ENCODE measurements at regions not wholly inside any gene's neighbourhood (a gene's known extent, or its start where the extent isn't known, plus 50 kb on each side); places are given as distances from the start of the nearest gene placed in this dataset.
"Not testable (repeated sequence)": the region's sequence is repeated elsewhere in the genome, so short reads cannot be mapped to it uniquely, and the experiment has no call there.

GRCh38 chr10:9582803-9583202 is 1434.9 kb upstream of the CELF2 start:
- H3K4me1 Mint-ChIP-seq (ENCODE audit: low read depth); H3K4me3 Mint-ChIP-seq; H3K27ac Mint-ChIP-seq; DNase-seq; ATAC-seq (replicated peaks in 1 of 2); H3K27me3 Mint-ChIP-seq (ENCODE audit: low read depth); H3K9me3 Mint-ChIP-seq; H3K36me3 Mint-ChIP-seq (ENCODE audit: insufficient read depth in 2 of 2): not testable (repeated sequence)

DNA sequence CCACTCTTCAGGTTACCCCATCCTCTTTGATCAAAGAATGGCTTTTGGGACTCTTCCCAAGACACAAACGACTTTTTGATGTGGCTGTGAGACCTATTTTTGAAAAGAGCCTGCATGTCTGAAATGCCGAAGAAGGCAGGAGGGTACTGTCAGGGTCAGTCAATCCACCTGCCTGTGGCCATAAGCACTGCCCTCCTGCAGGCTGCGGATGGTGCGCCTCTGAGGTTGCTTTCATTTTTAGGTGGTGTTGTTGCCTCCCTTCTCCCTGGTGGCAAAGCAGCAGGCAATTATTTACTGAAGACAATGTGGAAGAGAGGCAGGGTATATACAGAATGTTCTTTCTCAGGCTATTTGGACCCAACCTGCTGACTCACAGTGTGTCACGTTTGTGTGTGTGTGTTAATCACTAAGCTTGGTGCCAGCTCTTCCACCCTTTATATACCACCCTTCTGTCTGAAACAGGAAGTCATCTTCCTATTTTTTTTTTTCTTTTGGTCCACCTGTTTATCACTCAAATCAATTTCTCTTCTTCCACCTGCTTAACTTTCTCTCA is 1421.2 kb upstream of the CELF2 start:
- Mint-ChIP-seq H3K4me1 (ENCODE audit: low read depth) (no peaks in the 10 kb centered on the region), H3K36me3 (ENCODE audit: insufficient read depth in 2 of 2) (no peaks in the 10 kb centered on the region), H3K27ac (no peak overlapping the region), H3K27me3 (ENCODE audit: low read depth) (peaks cover 19% of the 10 kb centered on the region), H3K9me3 (no peaks in the 10 kb centered on the region), H3K4me3 (no peak overlapping the region)
- DNase-seq (no peak), ATAC-seq (replicated peaks in 1 of 2) (no peak)

GRCh38 chr10:9602998-9603397 is 1414.7 kb upstream of the CELF2 start:
- Mint-ChIP-seq H3K27me3 (ENCODE audit: low read depth) (peaks cover 13% of the 10 kb centered on the region), H3K4me1 (ENCODE audit: low read depth) (no peaks in the 10 kb centered on the region), H3K36me3 (ENCODE audit: insufficient read depth in 2 of 2) (no peaks in the 10 kb centered on the region), H3K9me3 (peaks cover 0 to 2% of the 10 kb centered on the region in 2 donors), H3K4me3 (no peak overlapping the region), H3K27ac (no peak overlapping the region)
- DNase-seq: no peak
- ATAC-seq (replicated peaks in 1 of 2): no peak

DNA sequence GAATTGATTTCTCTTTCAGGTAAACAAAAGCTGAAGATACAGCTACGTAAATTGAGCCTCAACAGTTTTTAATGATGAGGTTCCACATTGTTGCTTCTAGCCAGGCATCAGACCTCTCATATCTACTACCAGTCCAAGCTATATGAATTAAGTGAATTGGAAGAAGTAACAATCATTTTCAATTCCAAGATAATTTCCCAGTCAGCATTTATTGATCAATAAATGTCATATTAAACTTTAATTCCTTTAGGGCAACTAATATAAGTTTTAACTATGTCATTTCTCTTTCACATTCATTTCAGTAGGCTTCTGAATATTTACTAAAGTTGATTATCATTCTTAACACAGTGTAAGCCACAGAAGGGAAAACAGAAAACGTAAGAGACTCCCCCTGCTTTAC is 1413.7 kb upstream of the CELF2 start:
- no peak for ATAC-seq (replicated peaks in 1 of 2)
- no peak overlapping the region for H3K27ac Mint-ChIP-seq
- H3K9me3 Mint-ChIP-seq: peaks cover 0 to 2% of the 10 kb centered on the region in 2 donors
- H3K4me1 Mint-ChIP-seq (ENCODE audit: low read depth): no peaks in the 10 kb centered on the region
- no peak for DNase-seq
- no peak overlapping the region for H3K4me3 Mint-ChIP-seq
- H3K36me3 Mint-ChIP-seq (ENCODE audit: insufficient read depth in 2 of 2): no peaks in the 10 kb centered on the region
- H3K27me3 Mint-ChIP-seq (ENCODE audit: low read depth): peaks cover 7% of the 10 kb centered on the region

- Mint-ChIP-seq H3K36me3 (ENCODE audit: insufficient read depth in 2 of 2) (no peaks in the 10 kb centered on the region), H3K9me3 (peaks cover 0 to 2% of the 10 kb centered on the region in 2 donors), H3K27me3 (ENCODE audit: low read depth) (peaks cover 13% of the 10 kb centered on the region), H3K27ac (no peak overlapping the region), H3K4me3 (no peak overlapping the region), H3K4me1 (ENCODE audit: low read depth) (no peaks in the 10 kb centered on the region)
- ATAC-seq (replicated peaks in 1 of 2) (no peak), DNase-seq (no peak)
Observed at GRCh38 chr10:9605231-9605630, 1412.4 kb upstream of the CELF2 start.

GRCh38 chr10:9608602-9609001 is 1409.1 kb upstream of the CELF2 start:
- Mint-ChIP-seq H3K36me3 (ENCODE audit: insufficient read depth in 2 of 2) (no peaks in the 10 kb centered on the region), H3K9me3 (peaks cover 0 to under 1% of the 10 kb centered on the region in 2 donors)

DNA sequence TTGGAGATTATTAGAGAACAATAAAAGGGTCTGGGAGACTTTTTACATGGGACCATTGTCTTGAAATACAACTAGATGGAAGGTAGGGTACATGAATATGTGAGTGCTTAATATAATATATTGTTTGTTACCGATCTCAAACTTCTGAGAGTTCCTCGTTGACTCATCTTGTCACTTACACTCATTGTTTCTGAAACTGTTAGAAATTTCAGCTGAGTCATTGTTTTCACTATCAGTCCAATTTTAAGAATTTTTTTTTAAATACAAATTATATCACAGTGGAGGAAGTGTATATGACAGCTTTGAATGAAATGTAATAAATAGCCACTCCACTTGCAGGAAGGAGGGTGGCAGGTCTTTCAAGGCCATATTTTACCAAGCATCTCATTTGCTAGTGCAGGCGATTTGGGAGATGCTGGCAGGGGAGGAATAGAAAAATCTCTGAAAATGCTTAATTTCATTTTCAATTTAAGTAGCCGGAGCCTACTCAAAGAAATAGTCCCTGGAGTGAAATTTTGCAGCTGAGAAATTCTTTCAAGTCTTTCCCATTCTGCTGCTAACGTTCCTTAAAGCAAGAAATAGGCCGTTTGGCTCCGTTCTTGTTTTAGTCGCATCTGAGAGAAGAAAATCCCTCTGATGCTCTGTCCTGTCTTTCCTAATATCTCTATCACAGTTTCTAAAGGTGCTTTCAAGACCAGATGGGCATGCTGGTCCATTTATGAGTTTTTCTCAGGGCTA is 1404.2 kb upstream of the CELF2 start:
- DNase-seq: no peak
- peak; percentile 13 to 60 for ATAC-seq (replicated peaks in 1 of 2)

More at GRCh38 chr10:9608602-9609001, 1409.1 kb upstream of the CELF2 start:
- ATAC-seq (replicated peaks in 1 of 2) (no peak), DNase-seq (no peak)
- Mint-ChIP-seq H3K4me3 (no peak overlapping the region), H3K27me3 (ENCODE audit: low read depth) (peaks cover 28% of the 10 kb centered on the region), H3K27ac (no peak overlapping the region), H3K4me1 (ENCODE audit: low read depth) (no peaks in the 10 kb centered on the region)

DNA sequence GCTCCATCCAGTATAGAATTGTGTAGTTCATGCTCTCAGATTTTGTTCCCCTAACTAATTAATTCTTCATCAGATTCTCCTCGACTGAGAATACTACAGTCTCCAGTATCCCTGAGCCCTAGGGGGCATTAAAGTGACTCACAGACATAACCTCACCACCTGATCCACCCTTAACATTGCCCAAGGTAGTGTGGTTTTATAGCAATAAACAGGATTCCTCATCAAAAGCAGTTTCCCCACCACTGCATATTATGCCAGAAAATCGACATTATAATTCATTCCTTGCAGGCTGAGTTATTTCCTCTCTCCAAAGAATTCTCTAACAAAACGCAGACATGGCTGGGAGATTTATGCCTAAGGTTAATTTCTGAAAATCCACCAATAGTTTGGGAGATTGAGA is 1402.5 kb upstream of the CELF2 start:
- Mint-ChIP-seq H3K9me3 (peaks cover 0 to 3% of the 10 kb centered on the region in 2 donors), H3K27me3 (ENCODE audit: low read depth) (peaks cover 41% of the 10 kb centered on the region), H3K27ac (no peak overlapping the region), H3K36me3 (ENCODE audit: insufficient read depth in 2 of 2) (no peaks in the 10 kb centered on the region), H3K4me1 (ENCODE audit: low read depth) (no peaks in the 10 kb centered on the region), H3K4me3 (no peak overlapping the region)
- ATAC-seq (replicated peaks in 1 of 2) (no peak), DNase-seq (no peak)

More for the DNA sequence above, 1404.2 kb upstream of the CELF2 start:
- H3K27me3 Mint-ChIP-seq (ENCODE audit: low read depth): peaks cover 41% of the 10 kb centered on the region
- H3K4me3 Mint-ChIP-seq: no peak overlapping the region
- H3K4me1 Mint-ChIP-seq (ENCODE audit: low read depth): no peaks in the 10 kb centered on the region
- no peak overlapping the region for H3K27ac Mint-ChIP-seq
- H3K36me3 Mint-ChIP-seq (ENCODE audit: insufficient read depth in 2 of 2): no peaks in the 10 kb centered on the region
- no peaks in the 10 kb centered on the region for H3K9me3 Mint-ChIP-seq

DNA sequence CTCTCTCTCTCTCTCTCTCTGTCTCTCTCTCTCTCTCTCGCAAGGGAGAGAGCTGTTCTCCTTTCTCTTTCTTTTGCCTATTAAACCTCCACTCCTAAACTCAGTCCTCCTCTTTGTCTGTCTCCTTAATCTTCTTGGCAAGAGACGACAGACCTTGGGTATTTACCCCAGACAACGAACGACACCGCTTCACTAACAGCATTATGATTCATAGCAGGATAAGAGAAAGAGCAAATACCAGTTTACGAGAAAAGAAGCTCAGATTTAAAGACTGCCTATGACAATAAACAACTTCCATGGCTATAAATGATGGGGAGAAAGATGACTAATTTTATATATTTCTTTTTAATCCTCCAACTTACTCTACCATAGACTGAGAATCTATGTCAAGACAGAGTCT is 1396.5 kb upstream of the CELF2 start:
- DNase-seq: no peak
- Mint-ChIP-seq H3K27ac (no peak overlapping the region), H3K4me1 (ENCODE audit: low read depth) (no peaks in the 10 kb centered on the region), H3K27me3 (ENCODE audit: low read depth) (peaks cover 5% of the 10 kb centered on the region), H3K36me3 (ENCODE audit: insufficient read depth in 2 of 2) (no peaks in the 10 kb centered on the region), H3K9me3 (peaks cover 0 to 5% of the 10 kb centered on the region in 2 donors), H3K4me3 (no peak overlapping the region)
- no peak for ATAC-seq (replicated peaks in 1 of 2)

- DNase-seq (no peak), ATAC-seq (replicated peaks in 1 of 2) (no peak)
- Mint-ChIP-seq H3K4me1 (ENCODE audit: low read depth) (no peaks in the 10 kb centered on the region), H3K27ac (no peak overlapping the region), H3K27me3 (ENCODE audit: low read depth) (no peaks in the 10 kb centered on the region), H3K36me3 (ENCODE audit: insufficient read depth in 2 of 2) (no peaks in the 10 kb centered on the region), H3K4me3 (no peak overlapping the region), H3K9me3 (peaks cover 0 to 2% of the 10 kb centered on the region in 2 donors)
Observed at GRCh38 chr10:9625304-9625703, 1392.4 kb upstream of the CELF2 start.

GRCh38 chr10:9634466-9634865 is 1383.2 kb upstream of the CELF2 start:
- Mint-ChIP-seq H3K36me3 (ENCODE audit: insufficient read depth in 2 of 2) (no peaks in the 10 kb centered on the region), H3K27ac (no peak overlapping the region), H3K27me3 (ENCODE audit: low read depth) (no peaks in the 10 kb centered on the region), H3K9me3 (peaks cover 1 to 3% of the 10 kb centered on the region in 2 donors), H3K4me1 (ENCODE audit: low read depth) (no peaks in the 10 kb centered on the region), H3K4me3 (no peak overlapping the region)
- DNase-seq: no peak
- ATAC-seq (replicated peaks in 1 of 2): no peak

- DNase-seq (no peak), ATAC-seq (replicated peaks in 1 of 2) (no peak)
- H3K9me3 Mint-ChIP-seq: peaks cover under 1 to 3% of the 10 kb centered on the region in 2 donors
- no peak overlapping the region for H3K27ac Mint-ChIP-seq
- H3K4me1 Mint-ChIP-seq (ENCODE audit: low read depth): no peaks in the 10 kb centered on the region
- no peaks in the 10 kb centered on the region for H3K36me3 Mint-ChIP-seq (ENCODE audit: insufficient read depth in 2 of 2)
- no peak overlapping the region for H3K4me3 Mint-ChIP-seq
- no peaks in the 10 kb centered on the region for H3K27me3 Mint-ChIP-seq (ENCODE audit: low read depth)
Observed at GRCh38 chr10:9635691-9636090, 1382.0 kb upstream of the CELF2 start.

- DNase-seq (no peak), ATAC-seq (replicated peaks in 1 of 2) (no peak)
- Mint-ChIP-seq H3K36me3 (ENCODE audit: insufficient read depth in 2 of 2) (no peaks in the 10 kb centered on the region), H3K4me3 (no peak overlapping the region), H3K9me3 (peaks cover 0 to under 1% of the 10 kb centered on the region in 2 donors), H3K27ac (no peak overlapping the region), H3K27me3 (ENCODE audit: low read depth) (no peaks in the 10 kb centered on the region), H3K4me1 (ENCODE audit: low read depth) (no peaks in the 10 kb centered on the region)
Observed at GRCh38 chr10:9636216-9636615, 1381.5 kb upstream of the CELF2 start.

DNA sequence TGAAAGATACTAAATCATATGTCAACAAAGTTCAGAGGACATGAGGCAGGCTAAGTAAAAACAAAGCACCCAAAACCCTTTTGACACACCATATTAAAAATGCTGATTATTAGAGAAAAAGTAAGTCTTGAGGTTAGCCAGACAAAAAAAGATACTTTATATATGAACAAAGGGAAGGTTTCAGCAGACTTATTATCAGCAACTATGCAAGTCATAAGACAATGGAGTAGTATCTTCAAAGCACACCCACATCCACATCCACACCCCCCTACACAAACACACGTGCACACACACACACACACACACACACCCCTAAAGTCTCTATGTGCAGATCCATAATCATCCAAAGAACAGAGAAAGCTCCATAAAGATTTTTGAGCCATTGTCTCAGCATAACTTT is 1373.9 kb upstream of the CELF2 start:
- DNase-seq (no peak), ATAC-seq (replicated peaks in 1 of 2) (no peak)
- Mint-ChIP-seq H3K4me3 (no peak overlapping the region), H3K36me3 (ENCODE audit: insufficient read depth in 2 of 2) (peaks cover 0 to 4% of the 10 kb centered on the region in 2 donors), H3K27ac (no peak overlapping the region), H3K9me3 (peaks cover 5 to 9% of the 10 kb centered on the region in 2 donors), H3K4me1 (ENCODE audit: low read depth) (no peaks in the 10 kb centered on the region), H3K27me3 (ENCODE audit: low read depth) (no peaks in the 10 kb centered on the region)

Measured in activated T-cell treated with anti-CD3 and anti-CD28 coated beads, Interleukin-2, amount 50 U/mL, for 72 hours (primary cell).